ENCODE measurements at regions not wholly inside any gene's neighbourhood (a gene's known extent, or its start where the extent isn't known, plus 50 kb on each side); places are given as distances from the start of the nearest gene placed in this dataset.

GRCh38 chr13:84774111-84774510 lies 891.8 kb upstream of the SLITRK1 start:
- POLR2A ChIA-PET: no interaction called here
- DNase-seq (ENCODE audit: low spot score) (no peak), ATAC-seq (no peak)
- peaks cover 17% of the 10 kb centered on the region for H3K4me1 Mint-ChIP-seq
- H3K27ac Mint-ChIP-seq: no peak overlapping the region
- H3K27me3 Mint-ChIP-seq (ENCODE audit: low read depth): no peaks in the 10 kb centered on the region
- no peak overlapping the region for H3K4me3 Mint-ChIP-seq
- TF ChIP-seq AR (CRISPR knock-in tag; IDR thresholded peaks at IDR 0.05): no peak
- TF ChIP-seq TP53 (CRISPR knock-in tag; IDR thresholded peaks at IDR 0.05): no peak
- TF ChIP-seq CBFB (CRISPR knock-in tag; IDR thresholded peaks at IDR 0.05; ENCODE audit: low read depth): no peak
- no peak for TF ChIP-seq ATF1 (CRISPR knock-in tag; IDR thresholded peaks at IDR 0.05)
- TF ChIP-seq FOXP4 (CRISPR knock-in tag; IDR thresholded peaks at IDR 0.05): no peak
- no peak for TF ChIP-seq ESRRA (CRISPR knock-in tag; IDR thresholded peaks at IDR 0.05; ENCODE audit: borderline replicate concordance)
- TF ChIP-seq ZNF317 (CRISPR knock-in tag; IDR thresholded peaks at IDR 0.05; ENCODE audit: borderline replicate concordance, low read depth): no peak
- TF ChIP-seq CDX4 (CRISPR knock-in tag; IDR thresholded peaks at IDR 0.05; ENCODE audit: borderline replicate concordance): no peak
- TF ChIP-seq KAT7 (CRISPR knock-in tag; IDR thresholded peaks at IDR 0.05; ENCODE audit: borderline replicate concordance): no peak
- no peak for TF ChIP-seq ETV6 (CRISPR knock-in tag; IDR thresholded peaks at IDR 0.05)
- TF ChIP-seq ZNF532 (CRISPR knock-in tag; IDR thresholded peaks at IDR 0.05; ENCODE audit: borderline replicate concordance): no peak
- TF ChIP-seq ZNF281 (CRISPR knock-in tag; IDR thresholded peaks at IDR 0.05): no peak
- TF ChIP-seq CREB1 (CRISPR knock-in tag; IDR thresholded peaks at IDR 0.05): no peak
- no peak for TF ChIP-seq SMAD3 (CRISPR knock-in tag; IDR thresholded peaks at IDR 0.05; ENCODE audit: borderline replicate concordance)
- no peak for TF ChIP-seq TEAD1 (CRISPR knock-in tag; IDR thresholded peaks at IDR 0.05)
- CTCF ChIA-PET: no interaction called here
- H3K9me3 Mint-ChIP-seq: no peaks in the 10 kb centered on the region
- H3K36me3 Mint-ChIP-seq: no peaks in the 10 kb centered on the region
